Activated naive CD4-positive, alpha-beta T cell treated with anti-CD3 and anti-CD28 coated beads, Interleukin-2, amount 50 U/mL, for 16 hours (primary cell): ENCODE measurements at regions not wholly inside any gene's neighbourhood (a gene's known extent, or its start where the extent isn't known, plus 50 kb on each side); places are given as distances from the start of the nearest gene placed in this dataset.

Experiments used
- DNase-seq: peaks from one replicate; pipeline ENCODE4 v3.0.0-alpha.2; 2020

- DNase-seq = no peak
These were observed 301.8 kb downstream of the TLE1 start for GRCh38 chr9:81387360-81388106.

DNA sequence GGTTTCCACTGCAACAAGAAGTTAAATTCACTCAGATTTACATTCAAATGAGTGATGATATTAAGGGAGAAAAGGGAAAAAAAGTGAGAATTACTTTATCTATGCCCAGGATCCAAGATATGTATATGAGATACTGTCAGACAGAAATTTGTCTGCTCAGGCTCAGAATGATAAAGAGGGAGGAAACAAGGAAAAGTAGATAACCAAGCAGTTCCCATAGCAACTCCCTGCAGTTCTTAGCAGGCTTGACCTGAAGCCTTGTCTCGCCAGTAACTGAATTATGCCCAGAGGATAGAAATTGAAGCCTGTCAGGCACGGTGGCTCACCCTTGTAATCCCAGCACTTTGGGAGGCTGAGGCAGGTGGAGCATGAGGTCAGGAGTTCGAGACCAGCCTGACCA, 304.4 kb downstream of the TLE1 start:
- no peak for DNase-seq

DNA sequence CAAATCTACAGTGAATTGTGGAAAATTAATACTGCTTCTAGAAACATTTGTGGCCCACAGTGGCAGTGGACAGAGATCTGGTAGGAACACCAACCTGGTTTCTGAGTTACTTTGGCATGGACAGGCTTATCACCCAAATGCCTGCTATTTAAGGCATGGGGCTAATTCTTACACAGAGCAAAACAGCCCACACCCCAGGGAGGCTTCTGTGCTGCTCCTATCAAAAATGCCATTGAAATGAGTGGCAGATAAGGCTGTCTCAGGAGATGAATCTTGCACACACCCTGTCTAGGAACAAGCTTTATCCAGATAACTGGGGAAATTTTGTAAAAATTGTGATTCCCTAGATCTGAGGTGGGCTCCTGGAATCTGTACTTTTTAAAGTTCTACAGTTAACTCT, 307.1 kb downstream of the TLE1 start:
- DNase-seq = no peak

DNA sequence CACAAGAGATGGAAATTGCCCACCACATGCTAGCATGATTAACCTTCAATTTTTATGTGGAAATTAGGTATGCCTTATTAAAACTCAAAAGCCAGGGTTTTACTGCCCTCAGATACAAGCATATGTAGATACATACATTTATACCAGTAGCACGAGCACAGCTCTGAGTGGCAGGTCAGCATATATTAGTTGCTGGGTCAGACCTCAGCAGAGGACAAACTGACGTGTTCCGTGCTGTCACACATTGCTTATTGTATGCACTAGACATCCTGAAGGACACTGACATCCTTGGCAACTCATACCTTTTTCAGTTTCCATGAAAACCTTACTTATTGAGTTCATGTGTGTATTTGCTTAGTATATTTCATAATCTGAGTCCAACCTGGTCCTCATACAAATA, 307.7 kb downstream of the TLE1 start:
- DNase-seq = no peak

GRCh38 chr9:81380504-81381359, 308.6 kb downstream of the TLE1 start:
- no peak for DNase-seq

DNA sequence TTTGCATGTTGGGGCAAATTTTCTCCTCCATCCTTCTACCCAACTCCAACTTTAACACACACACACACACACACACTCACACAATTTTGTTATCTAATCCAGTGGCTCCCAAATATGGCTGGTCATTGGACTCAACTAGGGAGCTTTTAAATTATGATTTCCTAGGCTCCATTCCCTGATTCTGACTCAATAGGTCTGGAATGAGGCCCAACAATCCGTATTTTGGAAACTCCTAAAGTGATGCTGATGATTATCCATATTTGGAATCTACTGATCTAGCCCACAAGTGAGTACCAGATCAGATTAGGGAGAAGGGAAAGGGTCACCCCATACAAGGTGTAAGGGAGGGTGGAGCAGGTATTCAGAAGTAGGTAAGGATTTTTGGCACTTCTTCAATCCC, 309.7 kb downstream of the TLE1 start:
- DNase-seq = no peak

DNA sequence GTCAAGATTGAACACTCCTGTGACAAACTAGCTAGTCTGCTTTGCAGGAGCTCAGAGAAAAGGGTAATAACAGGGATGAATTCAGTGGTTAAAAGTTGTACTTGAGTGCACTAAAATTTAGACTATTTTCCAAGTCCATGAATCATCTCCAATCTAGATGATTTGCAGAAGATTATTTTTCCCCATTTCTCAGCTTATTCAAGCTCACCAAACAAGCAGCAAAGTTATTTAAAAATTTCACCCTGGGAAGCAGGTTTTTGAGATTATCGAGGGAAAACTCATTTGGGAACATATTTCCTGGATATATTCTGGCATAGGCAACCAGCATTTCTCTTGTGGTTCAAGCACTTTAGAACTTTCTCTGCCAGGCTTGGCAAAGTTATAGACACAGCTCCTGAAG, 311.4 kb downstream of the TLE1 start:
- DNase-seq = no peak

GRCh38 chr9:81377320-81377719, 312.0 kb downstream of the TLE1 start:
- no peak for DNase-seq

- DNase-seq = no peak
These were observed 313.9 kb downstream of the TLE1 start for GRCh38 chr9:81375187-81376100.

DNA sequence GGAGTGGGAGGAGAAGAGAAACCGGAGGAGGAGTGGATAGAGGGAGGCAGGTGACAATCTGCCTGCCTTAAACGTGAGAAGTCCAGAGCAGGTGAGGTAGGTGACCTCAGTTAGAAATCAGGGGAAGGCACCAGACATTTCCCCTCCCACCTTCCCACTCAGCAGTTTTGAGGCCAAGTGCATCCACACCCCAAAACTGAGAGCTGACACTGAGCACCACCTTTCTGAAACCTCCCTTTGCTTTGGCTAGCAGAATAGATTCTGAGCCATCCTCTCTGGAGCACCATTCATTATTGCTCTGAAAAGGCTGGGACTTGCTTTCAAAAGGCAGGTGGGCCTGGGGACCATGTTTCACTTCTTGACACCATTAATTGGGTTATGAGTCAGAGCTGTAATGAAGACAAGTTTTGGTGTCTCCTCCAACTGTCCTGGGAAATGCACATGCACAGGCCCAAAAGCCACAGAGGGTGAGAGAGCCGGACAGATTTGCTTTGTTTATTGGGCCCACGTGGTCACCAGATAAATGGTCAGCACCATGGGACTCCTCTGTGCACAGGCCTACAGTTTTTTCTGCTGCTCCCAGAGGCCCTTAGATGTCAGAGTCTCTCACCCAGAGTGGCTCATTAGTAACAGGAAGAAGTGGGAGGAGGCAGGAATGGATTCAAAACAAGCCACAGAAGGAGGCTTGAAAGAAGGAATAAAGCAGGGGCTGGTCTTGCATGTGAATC, 314.7 kb downstream of the TLE1 start:
- no peak for DNase-seq

DNA sequence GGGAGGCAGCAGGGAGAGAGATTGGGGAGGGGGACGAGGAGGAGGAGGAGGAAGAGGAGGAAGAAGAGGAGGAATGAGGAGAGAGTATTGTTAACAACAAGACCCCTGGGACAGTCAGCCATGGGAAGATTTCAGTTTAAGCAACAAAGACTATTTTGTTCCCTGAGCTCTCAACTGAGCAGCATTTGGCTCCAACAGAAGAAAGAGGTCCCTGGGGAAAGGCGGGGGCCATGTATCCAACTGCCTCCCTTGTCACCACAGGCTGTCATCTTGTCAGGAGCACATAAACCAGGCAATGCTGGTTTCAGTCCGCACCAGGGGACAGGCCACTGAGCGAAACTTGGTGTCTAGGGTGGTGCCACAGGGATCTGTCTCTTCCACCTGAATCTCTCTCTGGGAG, 316.1 kb downstream of the TLE1 start:
- no peak for DNase-seq

- no peak for DNase-seq
These were observed 316.6 kb downstream of the TLE1 start for GRCh38 chr9:81372628-81373191.

GRCh38 chr9:81371824-81372223, 317.5 kb downstream of the TLE1 start:
- DNase-seq = no peak

GRCh38 chr9:81370650-81371049, 318.7 kb downstream of the TLE1 start:
- DNase-seq = no peak

- DNase-seq = no peak
These were observed 319.3 kb downstream of the TLE1 start for GRCh38 chr9:81370096-81370495.

DNA sequence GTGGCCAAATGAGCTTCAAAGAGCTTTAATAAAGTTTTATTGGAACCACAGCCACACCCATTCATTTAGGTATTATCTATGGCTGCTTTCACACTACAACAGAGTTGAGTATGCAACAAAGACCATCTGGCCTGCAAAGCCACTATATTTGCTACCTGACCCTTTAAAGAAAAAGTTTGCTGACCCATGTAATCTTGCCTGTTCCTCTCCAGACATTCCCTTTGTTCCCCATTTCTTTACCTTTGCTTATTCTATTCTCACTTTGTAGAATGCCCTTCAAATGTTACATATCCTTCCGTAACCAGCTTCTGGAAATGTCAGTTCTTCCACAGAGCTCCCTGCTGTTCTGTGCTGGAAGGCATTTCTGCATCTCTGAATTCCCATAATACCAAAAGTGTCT, 320.2 kb downstream of the TLE1 start:
- DNase-seq = no peak

DNA sequence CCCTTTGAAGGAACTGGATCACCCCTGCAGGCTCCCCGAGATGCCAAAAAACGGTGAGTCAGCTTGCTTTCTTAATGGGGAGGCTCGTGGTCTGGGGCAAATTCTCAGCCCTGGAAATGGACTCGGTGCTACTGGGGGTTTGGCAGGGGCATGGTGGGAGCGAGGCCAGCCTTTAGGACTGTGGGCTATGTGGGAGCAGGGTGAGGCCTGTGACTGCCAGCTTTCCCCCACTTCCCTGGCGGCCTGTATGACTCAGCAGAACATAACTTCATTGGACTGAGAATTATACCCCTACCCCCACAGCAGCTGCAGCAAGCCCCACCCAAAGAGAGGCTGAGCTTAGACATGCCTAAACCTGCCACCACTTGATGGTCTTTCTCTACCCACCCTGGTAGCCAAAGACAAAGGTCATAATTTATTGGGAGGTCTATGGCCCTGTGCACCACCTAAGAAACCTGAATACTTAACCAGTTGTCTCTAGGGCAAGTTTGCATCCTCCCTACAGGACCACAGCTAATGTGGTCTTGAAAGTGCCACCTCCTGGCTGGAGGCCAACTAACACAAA, 325.3 kb downstream of the TLE1 start:
- no peak for DNase-seq

GRCh38 chr9:81361296-81361695, 328.1 kb downstream of the TLE1 start:
- DNase-seq = no peak

DNA sequence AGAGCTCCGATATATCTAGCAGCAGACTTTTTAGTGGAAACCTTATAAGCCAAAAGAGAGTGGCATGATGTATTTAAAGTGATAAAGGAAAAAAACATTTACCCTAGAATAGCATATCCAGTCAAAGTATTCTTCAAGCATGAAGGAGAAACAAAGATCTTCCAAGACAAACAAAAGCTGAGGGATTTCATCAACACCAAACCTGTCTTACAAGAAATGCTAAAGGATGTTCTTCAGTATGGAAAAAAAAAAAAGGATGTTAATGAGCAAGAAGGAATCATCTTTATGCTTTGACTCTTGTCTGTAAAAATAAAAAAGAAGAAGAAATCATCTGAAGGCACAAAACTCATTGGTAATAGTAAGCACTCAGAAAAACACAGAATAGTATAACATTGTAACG, 338.2 kb downstream of the TLE1 start:
- DNase-seq = no peak

- no peak for DNase-seq
These were observed 345.0 kb downstream of the TLE1 start for GRCh38 chr9:81344366-81344765.

DNA sequence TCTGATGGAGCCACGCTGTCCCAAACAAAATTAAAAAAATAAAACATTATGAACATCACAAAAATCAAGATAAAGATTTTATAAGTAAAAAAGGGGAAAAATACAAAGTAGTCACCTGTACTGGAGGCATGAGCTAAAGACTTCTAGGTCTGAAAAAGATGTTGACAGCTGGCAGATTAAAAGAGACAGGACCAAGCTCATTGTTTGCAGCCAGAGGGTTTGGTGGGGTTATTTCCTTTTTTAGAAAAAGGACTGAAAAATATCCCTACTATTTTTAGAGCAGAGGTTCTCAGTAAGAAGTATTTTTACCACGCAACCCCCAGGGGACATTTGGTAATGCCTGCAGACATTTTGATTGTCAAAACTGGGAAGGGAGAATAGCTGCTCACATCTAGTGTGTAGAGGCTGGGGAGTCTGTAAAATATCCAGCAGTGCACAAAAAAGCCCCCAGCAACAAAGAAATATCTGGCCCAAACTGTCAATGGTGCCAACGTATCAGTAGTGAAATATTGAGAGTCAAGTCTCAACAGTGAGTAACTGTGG, 353.4 kb downstream of the TLE1 start:
- no peak for DNase-seq

GRCh38 chr9:81321551-81321950, 367.8 kb downstream of the TLE1 start:
- no peak for DNase-seq
